Hematopoietic multipotent progenitor cell treated with erythropoietin and hydrocortisone succinate and interleukin-3 and kit ligand, for 15 days (in vitro differentiated cells): ENCODE measurements at regions not wholly inside any gene's neighbourhood (a gene's known extent, or its start where the extent isn't known, plus 50 kb on each side); places are given as distances from the start of the nearest gene placed in this dataset.
"Not testable (repeated sequence)": the region's sequence is repeated elsewhere in the genome, so short reads cannot be mapped to it uniquely, and the experiment has no call there.

ENCODE experiments used
- DNase-seq: peaks from one replicate; pipeline ENCODE4 v3.0.0-alpha.2; 2015; ENCODE audit warnings: low spot score

DNA sequence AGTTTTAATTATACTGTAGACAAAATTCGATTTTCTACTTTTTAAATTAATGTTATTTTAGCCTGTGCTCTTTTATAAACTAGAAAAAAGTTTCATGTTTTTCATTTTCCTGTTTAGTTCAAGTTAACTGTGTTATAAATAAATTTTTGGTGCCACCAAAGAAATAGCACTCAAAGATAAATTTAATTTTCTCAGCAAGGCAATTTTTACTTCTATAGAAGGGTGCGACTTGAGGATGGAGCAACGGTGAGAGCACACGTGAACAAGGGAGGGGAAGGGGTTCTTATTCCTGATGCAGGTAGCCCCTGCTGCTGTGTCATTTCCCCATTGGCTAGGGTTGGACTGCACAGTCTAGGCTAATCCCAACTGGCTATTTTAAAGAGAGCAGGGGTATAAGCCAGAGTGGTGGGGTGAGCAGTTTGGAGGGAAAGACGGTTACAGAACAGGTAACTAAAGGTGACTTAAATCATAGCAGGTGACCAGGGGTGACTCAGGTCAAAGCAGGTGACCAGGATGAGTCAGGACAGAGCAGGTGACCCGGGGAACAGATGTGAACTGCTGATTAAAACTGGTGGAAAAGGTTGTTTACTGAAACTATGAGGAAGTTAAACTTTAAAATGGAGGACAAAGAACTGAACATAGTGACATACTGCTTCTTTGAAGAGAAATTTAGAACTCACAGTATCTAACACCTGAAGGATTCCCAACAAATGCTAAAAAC, 104.6 kb upstream of the GPBP1 start:
- no peak for DNase-seq

DNA sequence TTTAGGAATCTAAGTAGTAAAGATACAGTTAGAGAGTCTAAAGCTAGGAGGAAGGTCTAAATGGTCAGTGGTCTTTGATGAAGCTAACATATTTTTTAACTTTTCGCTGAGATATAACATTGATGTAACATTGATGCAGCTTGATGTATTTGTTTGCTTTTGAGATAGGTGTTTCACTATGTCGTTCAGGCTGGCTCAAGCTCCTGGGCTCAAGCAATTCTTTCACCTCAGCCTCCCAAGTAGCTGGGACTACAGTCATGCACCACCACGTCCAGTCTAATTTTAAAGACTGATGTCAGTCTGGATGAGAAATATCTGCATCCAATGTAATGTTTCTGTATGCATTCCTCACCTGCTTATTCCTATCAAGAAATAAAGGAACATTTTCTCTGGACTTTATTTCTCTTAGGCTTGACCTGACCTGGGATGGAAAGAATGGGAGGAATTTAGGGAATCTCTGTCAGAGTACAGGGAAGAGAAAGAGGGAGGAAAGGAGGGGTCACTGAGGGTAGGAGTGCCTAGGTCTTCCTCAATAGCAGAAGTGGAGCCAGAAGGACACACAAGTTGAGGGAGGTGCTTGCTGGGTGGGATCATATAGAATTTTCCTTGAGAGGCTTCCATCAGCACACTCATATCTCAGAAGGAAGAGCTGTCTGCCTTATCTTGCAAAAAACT, 101.5 kb upstream of the GPBP1 start:
- no peak for DNase-seq

GRCh38 chr5:57082441-57083067, 91.3 kb upstream of the GPBP1 start:
- DNase-seq: no peak

GRCh38 chr5:57085306-57086081, 88.4 kb upstream of the GPBP1 start:
- DNase-seq: no peak

DNA sequence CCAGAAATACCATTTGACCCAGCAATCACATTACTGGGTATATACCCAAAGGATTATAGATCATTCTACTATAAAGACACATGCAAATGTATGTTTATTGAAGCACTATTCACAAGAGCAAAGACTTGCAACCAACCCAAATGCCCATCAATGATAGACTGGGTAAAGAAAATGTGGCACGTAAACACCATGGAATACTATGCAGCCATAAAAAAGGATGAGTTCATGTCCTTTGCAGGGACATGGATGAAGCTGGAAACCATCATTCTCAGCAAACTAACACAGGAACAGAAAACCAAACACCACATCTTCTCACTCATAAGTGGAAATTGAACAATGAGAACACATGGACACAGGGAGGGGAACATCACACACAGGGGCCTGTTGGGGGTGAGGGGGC, 85.9 kb upstream of the GPBP1 start:
- not testable (repeated sequence) for DNase-seq

- peak; percentile 12 for DNase-seq
Observed at GRCh38 chr5:57094753-57095683, 78.8 kb upstream of the GPBP1 start.

- no peak for DNase-seq
Observed at GRCh38 chr5:57097526-57097925, 76.3 kb upstream of the GPBP1 start.

DNA sequence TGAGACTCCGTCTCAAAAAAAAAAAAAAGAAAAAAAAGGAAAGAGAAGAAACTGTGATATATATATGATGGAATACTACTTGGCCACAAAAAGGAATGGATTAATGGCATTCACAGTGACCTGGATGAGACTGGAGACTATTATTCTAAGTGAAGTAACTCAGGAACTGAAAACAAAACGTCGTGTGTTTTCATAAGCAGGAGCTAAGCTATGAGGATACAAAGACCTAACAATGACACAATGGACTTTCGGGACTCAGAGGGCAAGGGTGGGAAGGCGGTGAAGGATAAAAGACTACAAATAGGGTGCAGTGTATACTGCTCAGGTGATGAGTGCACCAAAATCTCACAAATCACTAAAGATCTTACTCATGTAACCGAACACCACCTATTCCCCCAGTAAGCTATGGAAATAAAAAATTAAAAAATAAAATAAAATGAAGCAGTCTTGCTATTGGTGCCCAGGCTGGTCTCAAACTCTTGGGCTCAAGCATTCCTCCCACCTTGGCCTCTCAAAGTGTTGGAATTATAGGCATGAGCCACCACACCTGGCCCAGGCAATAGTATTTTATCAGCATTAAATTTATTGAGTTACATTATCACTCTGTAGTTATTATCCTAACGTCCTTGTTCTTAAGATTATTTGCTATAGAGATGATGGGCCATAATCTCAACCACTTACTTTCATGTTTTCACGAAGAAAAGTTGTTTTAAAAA, 71.5 kb upstream of the GPBP1 start:
- DNase-seq: no peak

DNA sequence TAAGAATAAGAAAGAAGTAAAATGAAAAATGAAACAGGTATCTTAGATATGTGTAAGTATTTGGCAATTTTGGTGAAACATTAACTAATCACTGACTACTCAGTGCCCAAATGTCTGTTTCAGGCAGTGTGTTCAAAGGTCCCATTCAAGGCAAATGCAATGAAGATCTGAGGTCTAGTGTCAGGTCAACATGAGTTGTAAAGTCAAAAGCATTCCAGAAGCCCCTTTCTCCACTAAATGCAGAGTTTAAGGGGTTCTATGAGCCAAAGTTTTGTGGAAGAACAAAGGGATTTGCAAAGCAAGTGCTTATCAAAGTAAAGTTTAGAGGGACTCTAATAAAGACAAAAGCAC, 71.0 kb upstream of the GPBP1 start:
- DNase-seq: no peak

GRCh38 chr5:57103317-57103907, 70.4 kb upstream of the GPBP1 start:
- no peak for DNase-seq

GRCh38 chr5:57106661-57107060, 67.2 kb upstream of the GPBP1 start:
- no peak for DNase-seq

DNA sequence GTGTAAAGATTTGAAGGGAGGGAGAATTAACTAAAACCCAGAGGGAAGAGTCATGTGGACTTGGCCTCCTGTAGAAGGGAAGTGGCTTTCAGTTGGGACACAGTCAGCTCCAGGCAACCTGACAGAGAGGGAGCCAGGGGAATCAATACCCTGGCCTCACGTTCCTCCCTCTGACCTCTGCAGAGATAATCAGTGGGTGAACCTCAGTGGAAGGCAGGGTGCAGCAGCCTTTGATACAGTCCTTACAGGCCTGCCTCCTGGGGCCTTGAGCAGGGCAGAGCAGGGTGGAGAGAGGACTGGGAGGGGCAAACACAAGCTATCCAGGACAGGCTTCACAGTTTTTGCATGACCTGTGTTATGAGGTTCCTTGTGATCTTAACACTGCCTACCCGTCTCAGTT, 61.9 kb upstream of the GPBP1 start:
- no peak for DNase-seq

- no peak for DNase-seq
Observed at GRCh38 chr5:57113481-57113880, 60.4 kb upstream of the GPBP1 start.

- no peak for DNase-seq
Observed at GRCh38 chr5:57117596-57117995, 56.3 kb upstream of the GPBP1 start.

GRCh38 chr5:57119031-57119430, 54.8 kb upstream of the GPBP1 start:
- peak; percentile 33 for DNase-seq

DNA sequence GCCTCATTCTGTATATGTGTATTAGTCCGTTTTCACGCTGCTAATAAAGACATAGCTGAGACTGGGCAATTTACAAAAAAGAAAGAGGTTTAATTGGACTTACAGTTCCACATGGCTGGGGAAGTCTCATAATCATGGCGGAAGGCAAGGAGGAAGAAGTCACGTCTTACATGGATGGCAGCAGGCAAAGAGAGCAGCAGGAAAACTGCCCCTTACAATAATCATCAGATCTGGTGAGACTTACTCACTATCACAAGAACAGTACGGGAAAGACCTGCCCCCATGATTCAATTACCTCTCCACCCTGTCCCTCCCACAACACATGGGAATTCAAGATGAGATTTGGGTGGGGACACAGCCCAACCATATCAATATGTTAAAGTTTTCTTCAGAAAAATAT, 49.8 kb upstream of the GPBP1 start:
- no peak for DNase-seq
